H1 (cell line): ENCODE measurements at regions not wholly inside any gene's neighbourhood (a gene's known extent, or its start where the extent isn't known, plus 50 kb on each side); places are given as distances from the start of the nearest gene placed in this dataset.

ENCODE experiments used
- ATF2 ChIP-seq: IDR thresholded peaks from 2 replicates; pipeline ENCODE4 v1.6.1; 2012; ENCODE audit warnings: low read length, inconsistent platforms
- POU5F1 ChIP-seq: IDR thresholded peaks from 2 replicates; pipeline ENCODE4 v1.6.1; 2011; ENCODE audit warnings: low read depth, mild to moderate bottlenecking, low read length, moderate library complexity
- RNF2 ChIP-seq: fragments of 200-900, 300-1000 bp; sonication (generic); IDR thresholded peaks from 2 replicates; pipeline ENCODE4 v1.7.1; 2016; ENCODE audit warnings: borderline replicate concordance, low read depth, mild to moderate bottlenecking, antibody characterized with exemption, low read length; ENCODE audit not compliant: poor library complexity, severe bottlenecking; ENCODE audit errors: missing control alignments
- SRF ChIP-seq: IDR thresholded peaks from 2 replicates; pipeline ENCODE4 v1.6.1; 2011; ENCODE audit warnings: mild to moderate bottlenecking, low read depth, low read length, moderate library complexity

- TF ChIP-seq RNF2 (no peak), ATF2 (no peak), POU5F1 (no peak), SRF (no peak)
- TF ChIP-seq, all 59 proteins: peak for 0
Measured at GRCh38 chr10:3530783-3531645, 254.0 kb downstream of the KLF6 start (continued).
